ENCODE measurements at regions not wholly inside any gene's neighbourhood (a gene's known extent, or its start where the extent isn't known, plus 50 kb on each side); places are given as distances from the start of the nearest gene placed in this dataset.

DNA sequence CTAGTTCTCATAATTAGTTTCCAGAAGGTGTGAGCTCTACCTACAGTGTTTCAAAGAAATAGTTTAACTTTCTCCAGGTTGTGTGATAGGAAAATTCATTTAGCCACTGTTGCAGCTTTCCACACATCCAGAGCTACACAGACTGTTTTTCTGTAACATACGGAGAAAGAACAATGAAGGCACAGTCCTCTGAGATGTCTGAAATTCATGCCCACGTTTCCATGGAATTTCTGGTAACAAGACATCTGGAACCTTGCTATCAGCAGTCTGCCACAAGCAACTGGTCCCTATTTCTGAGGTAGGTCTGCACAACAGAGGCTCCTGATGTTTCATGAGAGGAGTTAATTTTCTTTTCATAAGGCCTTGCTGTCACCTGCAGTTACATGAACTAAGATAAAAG, 273.3 kb upstream of the C11orf87 start:
- TF ChIP-seq POLR2AphosphoS5 (IDR thresholded peaks at IDR 0.05; ENCODE audit: low read depth, low read length), result no peak
- TF ChIP-seq TAF1 (IDR thresholded peaks at IDR 0.05; ENCODE audit: borderline replicate concordance, low read depth, low read length), result no peak
- no peak for TF ChIP-seq POLR2A (IDR thresholded peaks at IDR 0.05; ENCODE audit: low read depth, low read length)

Measured in GM12892 (cell line).